ENCODE measurements at regions not wholly inside any gene's neighbourhood (a gene's known extent, or its start where the extent isn't known, plus 50 kb on each side); places are given as distances from the start of the nearest gene placed in this dataset.

DNA sequence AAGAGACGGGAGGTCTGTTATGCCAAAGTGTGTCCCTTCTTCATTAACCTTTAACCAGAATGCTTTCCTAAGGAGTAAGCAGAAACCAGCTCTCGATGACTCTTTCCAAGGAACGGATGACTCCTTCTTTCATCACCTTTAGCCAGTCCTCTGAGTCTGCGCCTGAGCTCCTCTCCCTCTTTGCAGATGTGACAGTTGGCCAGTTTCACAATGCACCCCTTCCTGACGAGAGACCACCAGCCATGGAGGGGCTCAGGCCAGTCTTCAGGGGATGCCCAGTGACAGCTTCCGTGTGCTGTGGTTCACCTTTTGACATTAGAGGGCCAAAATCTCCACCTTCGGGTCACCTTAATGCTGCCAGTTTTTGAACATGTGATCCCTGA, 826.1 kb downstream of the TBC1D22A start:
- Histone ChIP-seq H3K27ac (no peak overlapping the region), H3K9me3 (peaks cover 0 to 8% of the 10 kb centered on the region in 2 donors), H3K27me3 (no peaks in the 10 kb centered on the region), H3K4me3 (no peak overlapping the region), H3K4me1 (no peaks in the 10 kb centered on the region), H3K36me3 (no peaks in the 10 kb centered on the region)
- DNase-seq (ENCODE audit: low spot score), result no peak
- TF ChIP-seq, protein P1, sequence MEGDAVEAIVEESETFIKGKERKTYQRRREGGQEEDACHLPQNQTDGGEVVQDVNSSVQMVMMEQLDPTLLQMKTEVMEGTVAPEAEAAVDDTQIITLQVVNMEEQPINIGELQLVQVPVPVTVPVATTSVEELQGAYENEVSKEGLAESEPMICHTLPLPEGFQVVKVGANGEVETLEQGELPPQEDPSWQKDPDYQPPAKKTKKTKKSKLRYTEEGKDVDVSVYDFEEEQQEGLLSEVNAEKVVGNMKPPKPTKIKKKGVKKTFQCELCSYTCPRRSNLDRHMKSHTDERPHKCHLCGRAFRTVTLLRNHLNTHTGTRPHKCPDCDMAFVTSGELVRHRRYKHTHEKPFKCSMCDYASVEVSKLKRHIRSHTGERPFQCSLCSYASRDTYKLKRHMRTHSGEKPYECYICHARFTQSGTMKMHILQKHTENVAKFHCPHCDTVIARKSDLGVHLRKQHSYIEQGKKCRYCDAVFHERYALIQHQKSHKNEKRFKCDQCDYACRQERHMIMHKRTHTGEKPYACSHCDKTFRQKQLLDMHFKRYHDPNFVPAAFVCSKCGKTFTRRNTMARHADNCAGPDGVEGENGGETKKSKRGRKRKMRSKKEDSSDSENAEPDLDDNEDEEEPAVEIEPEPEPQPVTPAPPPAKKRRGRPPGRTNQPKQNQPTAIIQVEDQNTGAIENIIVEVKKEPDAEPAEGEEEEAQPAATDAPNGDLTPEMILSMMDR (IDR thresholded peaks at IDR 0.05), result no peak

DNA sequence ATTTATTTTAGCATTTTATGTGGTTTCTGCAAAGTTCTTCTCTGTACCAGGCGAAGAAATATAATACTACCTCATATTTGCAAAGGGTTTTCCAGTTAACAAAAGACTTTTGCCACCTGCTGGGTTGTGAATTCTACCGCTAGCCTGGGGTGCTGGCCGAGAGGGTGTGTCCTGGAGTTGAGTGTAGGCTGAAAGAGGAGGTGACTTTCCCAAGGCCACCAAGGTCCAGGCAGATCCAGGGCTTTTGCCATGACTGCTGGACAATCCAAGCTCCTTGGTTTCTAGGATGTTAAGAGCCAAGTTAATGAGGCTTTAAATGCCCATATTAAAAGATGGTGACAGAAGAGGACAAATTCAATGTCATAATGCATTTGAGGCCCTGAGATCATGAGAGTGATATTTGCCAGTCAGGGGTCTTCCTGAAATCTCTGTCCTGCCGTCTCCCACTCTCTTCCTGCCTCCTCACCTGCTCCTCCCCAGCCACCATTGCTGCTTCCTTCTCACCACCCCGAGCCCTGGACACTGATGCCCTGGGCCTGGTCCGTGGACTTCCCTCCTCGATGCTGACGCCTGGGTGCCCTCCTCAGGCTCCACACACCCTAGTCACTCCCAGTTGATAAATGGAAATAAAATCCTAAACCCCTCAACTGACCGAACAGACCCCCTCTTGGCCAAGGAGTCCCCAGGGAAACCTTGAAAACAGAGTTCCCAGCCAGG, 825.6 kb downstream of the TBC1D22A start:
- H3K27ac ChIP-seq, result no peak overlapping the region
- H3K36me3 ChIP-seq, result no peaks in the 10 kb centered on the region
- H3K27me3 ChIP-seq, result no peaks in the 10 kb centered on the region
- no peak overlapping the region for H3K4me3 ChIP-seq
- no peak for DNase-seq (ENCODE audit: low spot score)
- TF ChIP-seq, protein P1 (IDR thresholded peaks at IDR 0.05), result no peak
- H3K4me1 ChIP-seq, result no peaks in the 10 kb centered on the region
- H3K9me3 ChIP-seq, result peaks cover 0 to 14% of the 10 kb centered on the region in 2 donors

DNA sequence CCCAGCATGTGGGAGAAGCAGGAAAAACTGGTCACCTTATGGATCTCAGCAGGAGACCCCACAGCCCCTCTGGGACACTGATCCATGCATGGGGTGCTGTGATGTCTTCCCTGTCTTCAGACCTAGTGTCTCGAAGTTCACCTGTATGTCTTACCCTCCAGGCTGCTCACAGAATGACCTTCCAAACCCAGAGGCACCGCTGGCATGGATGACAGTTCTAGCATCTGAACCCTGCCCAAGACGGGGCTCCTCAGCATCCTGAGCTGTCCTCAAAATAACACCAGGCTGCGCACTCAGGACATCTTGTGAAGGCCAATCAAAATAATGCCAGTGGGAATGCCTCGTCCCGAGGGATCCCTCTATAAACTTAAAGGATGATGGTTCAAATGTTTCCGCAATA, 824.9 kb downstream of the TBC1D22A start:
- peaks cover 0 to 16% of the 10 kb centered on the region in 2 donors for H3K9me3 ChIP-seq
- H3K4me1 ChIP-seq, result no peaks in the 10 kb centered on the region
- H3K27me3 ChIP-seq, result no peaks in the 10 kb centered on the region
- no peak for DNase-seq (ENCODE audit: low spot score)
- no peaks in the 10 kb centered on the region for H3K36me3 ChIP-seq
- TF ChIP-seq, protein P1 (IDR thresholded peaks at IDR 0.05), result no peak
- H3K27ac ChIP-seq, result no peak overlapping the region
- no peak overlapping the region for H3K4me3 ChIP-seq

DNA sequence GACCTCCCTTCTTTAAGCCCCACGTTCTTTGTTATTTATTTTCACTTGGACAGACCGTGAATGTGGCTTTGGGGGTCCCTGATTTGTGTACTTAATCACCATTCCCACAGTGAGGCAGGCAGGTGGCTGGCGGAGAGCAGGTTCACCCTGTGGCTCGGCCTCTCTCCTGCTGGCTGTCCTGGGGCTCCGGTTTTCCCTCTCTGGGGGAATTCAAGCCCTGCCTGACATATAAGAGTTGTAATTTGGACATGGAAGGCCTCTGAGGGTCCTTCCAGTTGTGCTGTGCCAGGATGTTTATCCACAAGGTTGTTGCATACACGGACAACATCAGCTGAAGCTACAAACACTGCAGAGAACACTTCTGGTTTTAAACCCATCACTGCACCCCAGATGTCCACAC, 824.5 kb downstream of the TBC1D22A start:
- Histone ChIP-seq H3K4me3 (no peak overlapping the region), H3K27ac (no peak overlapping the region), H3K36me3 (no peaks in the 10 kb centered on the region), H3K27me3 (no peaks in the 10 kb centered on the region), H3K4me1 (no peaks in the 10 kb centered on the region), H3K9me3 (peaks cover 0 to 20% of the 10 kb centered on the region in 2 donors)
- TF ChIP-seq, protein P1 (IDR thresholded peaks at IDR 0.05), result no peak
- no peak for DNase-seq (ENCODE audit: low spot score)

DNA sequence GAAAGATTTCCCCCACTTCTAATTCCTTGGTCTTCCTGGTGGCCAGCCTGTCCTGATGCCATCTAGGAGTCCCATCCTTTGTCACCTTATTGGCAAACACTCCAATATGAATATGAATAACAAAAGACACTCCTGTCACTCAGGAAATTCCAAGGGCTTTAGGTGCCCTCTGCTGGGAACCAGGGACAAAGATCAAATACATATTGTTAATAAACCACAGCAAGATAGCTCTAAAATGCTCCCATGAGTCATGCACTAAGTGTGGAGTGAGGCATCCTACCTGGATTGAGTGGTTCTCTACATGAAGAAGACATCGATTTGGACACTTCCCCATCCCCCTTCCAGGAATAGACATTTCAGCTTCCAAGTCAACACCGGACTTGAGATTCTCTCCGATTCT, 823.6 kb downstream of the TBC1D22A start:
- H3K4me3 ChIP-seq, result no peak overlapping the region
- TF ChIP-seq, protein P1 (IDR thresholded peaks at IDR 0.05), result no peak
- no peak overlapping the region for H3K27ac ChIP-seq
- H3K9me3 ChIP-seq, result peaks cover 0 to 21% of the 10 kb centered on the region in 2 donors
- no peaks in the 10 kb centered on the region for H3K27me3 ChIP-seq
- H3K36me3 ChIP-seq, result no peaks in the 10 kb centered on the region
- no peaks in the 10 kb centered on the region for H3K4me1 ChIP-seq
- DNase-seq (ENCODE audit: low spot score), result no peak

Measured in right atrium auricular region (tissue), 2 donors.